CD4-positive, alpha-beta T cell (primary cell): ENCODE measurements at regions not wholly inside any gene's neighbourhood (a gene's known extent, or its start where the extent isn't known, plus 50 kb on each side); places are given as distances from the start of the nearest gene placed in this dataset.

Experiments used
- ATAC-seq: fragments of 200-7000 bp; cut with Tn5 transposase; one replicate; pipeline ENCODE4 v1.10.0; 2022; ENCODE audit warnings: mild to moderate bottlenecking; ENCODE audit not compliant: poor library complexity
- CTCF ChIA-PET: fragments of 350-600 bp; sonication (Branson Sonifier 250); formaldehyde crosslinking; loops from one replicate; lab custom pipeline; 2021; ENCODE audit warnings: antibody characterized with exemption, inconsistent platforms; lab: Charles Lee
- POLR2A ChIA-PET: fragments of 350-600 bp; sonication (Branson Sonifier 250); formaldehyde crosslinking; loops from one replicate; lab custom pipeline; 2021; ENCODE audit warnings: antibody characterized with exemption, inconsistent platforms; lab: Charles Lee
- DNase-seq, 14 experiments: peaks; one replicate each; pipeline ENCODE4 v3.0.0-alpha.2; 2013 to 2020; ENCODE audit warnings: mixed read lengths in 2 of 14
- H3K27ac ChIP-seq, 2 donors: one replicate each; pipeline versions ENCODE4 v1.5.1 to v1.7.0; 2013; ENCODE audit warnings: low read length in 2 of 2, low read depth in 1 of 2, mild to moderate bottlenecking in 1 of 2
- H3K27me3 ChIP-seq, 2 experiments: 1 replicate in 1 of 2; 2 replicates in 1 of 2; pipeline versions ENCODE4 v1.6.1 to v1.7.0; 2013; ENCODE audit warnings: low read length in 2 of 2, control low read depth in 1 of 2, mild to moderate bottlenecking in 1 of 2, moderate library complexity in 1 of 2; ENCODE audit not compliant: insufficient read depth in 2 of 2, control insufficient read depth in 1 of 2
- H3K36me3 ChIP-seq: one replicate; pipeline ENCODE4 v1.6.1; 2013; ENCODE audit warnings: low read length, control low read depth; ENCODE audit not compliant: insufficient read depth
- H3K4me1 ChIP-seq: one replicate; pipeline ENCODE4 v1.6.1; 2013; ENCODE audit warnings: low read length, control low read depth; ENCODE audit not compliant: insufficient read depth
- H3K4me3 ChIP-seq: one replicate; pipeline ENCODE4 v1.5.1; 2013; ENCODE audit warnings: mild to moderate bottlenecking, low read length, moderate library complexity
- H3K9me3 ChIP-seq, 2 experiments: 1 replicate in 1 of 2; 2 replicates in 1 of 2; pipeline versions ENCODE4 v1.6.1 to v1.7.0; 2013; ENCODE audit warnings: low read length in 2 of 2, mild to moderate bottlenecking in 2 of 2, control low read depth in 1 of 2, moderate library complexity in 1 of 2; ENCODE audit not compliant: control insufficient read depth in 1 of 2, insufficient read depth in 1 of 2
- H3K27ac Mint-ChIP-seq: one replicate; pipeline ENCODE4 v1.8.0; 2020; ENCODE audit warnings: mixed read lengths
- H3K27me3 Mint-ChIP-seq: one replicate; pipeline ENCODE4 v1.8.0; 2021; ENCODE audit warnings: mixed read lengths
- H3K36me3 Mint-ChIP-seq: one replicate; pipeline ENCODE4 v1.8.0; 2021; ENCODE audit warnings: low read depth, mixed read lengths
- H3K4me1 Mint-ChIP-seq: one replicate; pipeline ENCODE4 v1.8.0; 2021; ENCODE audit warnings: low read depth, mixed read lengths
- H3K4me3 Mint-ChIP-seq: one replicate; pipeline ENCODE4 v1.8.0; 2020; ENCODE audit warnings: mild to moderate bottlenecking, mixed read lengths
- H3K9me3 Mint-ChIP-seq: one replicate; pipeline ENCODE4 v1.8.0; 2020; ENCODE audit warnings: mixed read lengths
- CTCF ChIP-seq: fragments of 200-600 bp; IDR thresholded peaks from one replicate; pipeline ENCODE4 v1.8.0; 2022; ENCODE audit warnings: antibody characterized with exemption, mild to moderate bottlenecking
- intact Hi-C, 2 experiments: fragments of 100-400 bp; cut with DNase I in 1 of 2; cut with micrococcal nuclease in 1 of 2; formaldehyde crosslinking; loops; one replicate each; pipeline versions ENCODE4 v1.15.1 to v1.9.0; 2023 to 2025; cut with DNase I, micrococcal nuclease

- intact Hi-C loops = loop anchor here in 1 of 2 experiments (5.0 kb wide), 2 partner anchors 58 to 88 kb away; no protein-coding TSS in a partner anchor
- ATAC-seq (no peak), DNase-seq (no peak)
- H3K9me3 ChIP-seq = peaks cover 4 to 10% of the 10 kb centered on the region in 2 experiments
- peaks cover 24% of the 10 kb centered on the region for H3K4me1 ChIP-seq
- H3K36me3 ChIP-seq = no peaks in the 10 kb centered on the region
- peak overlapping the region; percentile 10 for H3K27ac Mint-ChIP-seq
- no peaks in the 10 kb centered on the region for H3K27me3 ChIP-seq
- no peak overlapping the region for H3K4me3 ChIP-seq
- no peak overlapping the region for H3K27ac ChIP-seq
- no peak for TF ChIP-seq CTCF
- peaks cover 5% of the 10 kb centered on the region for H3K36me3 Mint-ChIP-seq
- no peaks in the 10 kb centered on the region for H3K27me3 Mint-ChIP-seq
- ChIA-PET POLR2A (interaction anchor here (1.7 kb wide), 1 partner anchor 80 kb away, joined by 5 read pairs; no protein-coding TSS in a partner anchor), CTCF (interaction anchor here (1.6 kb wide), 1 partner anchor 16 kb away, joined by 3 read pairs; no protein-coding TSS in a partner anchor)
- H3K4me3 Mint-ChIP-seq = no peak overlapping the region
- peaks cover 48% of the 10 kb centered on the region for H3K4me1 Mint-ChIP-seq
- H3K9me3 Mint-ChIP-seq = peaks cover 8% of the 10 kb centered on the region
Measured at GRCh38 chr2:203799908-203800307, 67.7 kb upstream of the CTLA4 start.

GRCh38 chr2:203800783-203801182 lies 66.8 kb upstream of the CTLA4 start:
- H3K4me1 ChIP-seq = peaks cover 27% of the 10 kb centered on the region
- Mint-ChIP-seq H3K4me1 (peaks cover 56% of the 10 kb centered on the region), H3K27me3 (no peaks in the 10 kb centered on the region), H3K4me3 (no peak overlapping the region), H3K36me3 (peaks cover 5% of the 10 kb centered on the region), H3K27ac (no peak overlapping the region), H3K9me3 (peaks cover 8% of the 10 kb centered on the region)
- H3K27ac ChIP-seq = no peak overlapping the region
- intact Hi-C loops = loop anchor here in 1 of 2 experiments (5.0 kb wide), 2 partner anchors 58 to 88 kb away; no protein-coding TSS in a partner anchor
- no peak for TF ChIP-seq CTCF
- no peaks in the 10 kb centered on the region for H3K36me3 ChIP-seq
- no peak overlapping the region for H3K4me3 ChIP-seq
- peaks cover 8 to 10% of the 10 kb centered on the region in 2 experiments for H3K9me3 ChIP-seq
- ChIA-PET POLR2A (interaction anchor here (1.1 kb wide), 1 partner anchor 52 kb away, joined by 4 read pairs; no protein-coding TSS in a partner anchor), CTCF (no interaction called here)
- no peak for ATAC-seq
- H3K27me3 ChIP-seq = no peaks in the 10 kb centered on the region
- no peak for DNase-seq

GRCh38 chr2:203802342-203803052 lies 65.1 kb upstream of the CTLA4 start:
- peaks cover 27% of the 10 kb centered on the region for H3K4me1 ChIP-seq
- peaks cover 8 to 10% of the 10 kb centered on the region in 2 experiments for H3K9me3 ChIP-seq
- H3K4me3 ChIP-seq = no peak overlapping the region
- peaks cover 69% of the 10 kb centered on the region for H3K4me1 Mint-ChIP-seq
- H3K27me3 Mint-ChIP-seq = no peaks in the 10 kb centered on the region
- POLR2A ChIA-PET = interaction anchor here (0.9 to 1.7 kb wide), 3 partner anchors 20 to 82 kb away, joined by 3 to 18 read pairs (median 3); no protein-coding TSS in a partner anchor
- peak overlapping the region; percentile 46 for H3K4me3 Mint-ChIP-seq
- TF ChIP-seq CTCF = no peak
- H3K27ac Mint-ChIP-seq = peak overlapping the region; percentile 57
- no peaks in the 10 kb centered on the region for H3K27me3 ChIP-seq
- ATAC-seq (peak; percentile 58), DNase-seq (peak in 5 of 14 experiments; percentile 15 to 59 (median 29))
- intact Hi-C loops = loop anchor here in 1 of 2 experiments (5.0 kb wide), 2 partner anchors 60 to 90 kb away; no protein-coding TSS in a partner anchor
- H3K36me3 ChIP-seq = no peaks in the 10 kb centered on the region
- CTCF ChIA-PET = interaction anchor here (0.8 kb wide), 1 partner anchor 13 kb away, joined by 3 read pairs; no protein-coding TSS in a partner anchor
- peaks cover 5% of the 10 kb centered on the region for H3K36me3 Mint-ChIP-seq
- no peak overlapping the region for H3K27ac ChIP-seq
- H3K9me3 Mint-ChIP-seq = peaks cover 8% of the 10 kb centered on the region
